Ovary (tissue), 3 donors: ENCODE measurements at regions not wholly inside any gene's neighbourhood (a gene's known extent, or its start where the extent isn't known, plus 50 kb on each side); places are given as distances from the start of the nearest gene placed in this dataset.

ENCODE experiments used
- POLR2A ChIP-seq: fragments of 450-650 bp; IDR thresholded peaks from one replicate; pipeline ENCODE4 v1.6.1; 2017; ENCODE audit warnings: antibody characterized with exemption, mild to moderate bottlenecking, moderate library complexity
- TF ChIP-seq, protein P1 (sequence below), 3 donors: fragments of 450-650 bp in 2 of 3; fragments of 200-600 bp in 1 of 3; IDR thresholded peaks; one replicate each; pipeline versions ENCODE4 v1.5.1 to v1.8.0; 2016 to 2022; ENCODE audit warnings: antibody characterized with exemption in 3 of 3, mild to moderate bottlenecking in 1 of 3
- donor health status: DM: no; HTN: no; CAD: no.

DNA sequence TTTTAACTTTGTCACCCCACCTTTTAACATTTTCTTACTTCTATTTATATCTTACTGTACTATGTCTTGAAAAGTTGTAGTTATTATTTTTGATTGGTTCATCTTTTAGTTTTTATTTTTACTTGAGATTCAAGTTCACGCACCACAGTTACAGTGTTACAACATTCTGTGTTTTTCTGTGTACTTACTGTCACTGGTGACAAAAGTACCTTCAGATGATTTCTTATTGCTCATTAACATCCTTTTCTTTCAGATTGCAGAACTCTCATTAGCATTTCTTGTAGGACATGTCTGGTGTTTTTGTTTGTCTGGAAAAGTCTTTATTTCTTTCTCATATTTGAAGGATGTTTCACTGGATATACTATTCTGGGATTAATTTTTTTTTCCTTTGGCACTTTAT, 289.9 kb downstream of the BCAT1 start:
- TF ChIP-seq, protein P1, sequence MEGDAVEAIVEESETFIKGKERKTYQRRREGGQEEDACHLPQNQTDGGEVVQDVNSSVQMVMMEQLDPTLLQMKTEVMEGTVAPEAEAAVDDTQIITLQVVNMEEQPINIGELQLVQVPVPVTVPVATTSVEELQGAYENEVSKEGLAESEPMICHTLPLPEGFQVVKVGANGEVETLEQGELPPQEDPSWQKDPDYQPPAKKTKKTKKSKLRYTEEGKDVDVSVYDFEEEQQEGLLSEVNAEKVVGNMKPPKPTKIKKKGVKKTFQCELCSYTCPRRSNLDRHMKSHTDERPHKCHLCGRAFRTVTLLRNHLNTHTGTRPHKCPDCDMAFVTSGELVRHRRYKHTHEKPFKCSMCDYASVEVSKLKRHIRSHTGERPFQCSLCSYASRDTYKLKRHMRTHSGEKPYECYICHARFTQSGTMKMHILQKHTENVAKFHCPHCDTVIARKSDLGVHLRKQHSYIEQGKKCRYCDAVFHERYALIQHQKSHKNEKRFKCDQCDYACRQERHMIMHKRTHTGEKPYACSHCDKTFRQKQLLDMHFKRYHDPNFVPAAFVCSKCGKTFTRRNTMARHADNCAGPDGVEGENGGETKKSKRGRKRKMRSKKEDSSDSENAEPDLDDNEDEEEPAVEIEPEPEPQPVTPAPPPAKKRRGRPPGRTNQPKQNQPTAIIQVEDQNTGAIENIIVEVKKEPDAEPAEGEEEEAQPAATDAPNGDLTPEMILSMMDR (IDR thresholded peaks at IDR 0.05) = no peak
- no peak for TF ChIP-seq POLR2A
